GM13976 (cell line): ENCODE measurements at regions not wholly inside any gene's neighbourhood (a gene's known extent, or its start where the extent isn't known, plus 50 kb on each side); places are given as distances from the start of the nearest gene placed in this dataset.

Experiments used
- DNase-seq: peaks from one replicate; pipeline ENCODE4 v3.0.0; 2012; ENCODE audit warnings: low spot score
- in situ Hi-C: fragments of 300-500 bp; cut with MboI; formaldehyde crosslinking; loops from one replicate; pipeline ENCODE4 v1.12.0; 2022; ENCODE audit warnings: low sequenced_read_pairs, mixed read lengths, inconsistent platforms; ENCODE audit not compliant: unreplicated experiment
- TF ChIP-seq, protein P1 (sequence below): IDR thresholded peaks from 2 replicates; pipeline ENCODE4 v1.5.1; 2012; ENCODE audit warnings: borderline replicate concordance, mild to moderate bottlenecking; ENCODE audit not compliant: insufficient read depth; ENCODE audit errors: extremely low read depth, missing control alignments, control extremely low read depth

DNA sequence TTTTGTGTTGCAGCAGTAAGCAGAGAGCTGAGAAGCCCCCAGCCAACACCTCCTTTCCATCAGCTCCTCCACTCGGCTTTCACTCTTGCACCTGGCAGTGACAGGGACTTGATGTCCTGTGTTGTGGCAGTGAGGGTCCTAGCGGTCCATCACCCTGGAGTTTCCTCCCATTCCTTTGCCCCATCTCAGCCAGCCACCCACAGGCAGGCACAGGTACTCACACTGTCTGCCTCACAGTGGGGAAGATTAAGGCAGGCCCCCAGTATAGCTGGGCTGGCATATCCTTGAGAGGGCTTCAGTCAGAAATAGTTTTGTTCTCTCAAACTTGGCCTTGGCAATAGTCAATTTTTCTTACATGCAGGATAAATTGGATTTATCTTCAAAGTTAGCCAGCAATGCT is 362.7 kb downstream of the GADD45G start:
- in situ Hi-C loops: no loop called here
- no peak for DNase-seq
- TF ChIP-seq, protein P1, sequence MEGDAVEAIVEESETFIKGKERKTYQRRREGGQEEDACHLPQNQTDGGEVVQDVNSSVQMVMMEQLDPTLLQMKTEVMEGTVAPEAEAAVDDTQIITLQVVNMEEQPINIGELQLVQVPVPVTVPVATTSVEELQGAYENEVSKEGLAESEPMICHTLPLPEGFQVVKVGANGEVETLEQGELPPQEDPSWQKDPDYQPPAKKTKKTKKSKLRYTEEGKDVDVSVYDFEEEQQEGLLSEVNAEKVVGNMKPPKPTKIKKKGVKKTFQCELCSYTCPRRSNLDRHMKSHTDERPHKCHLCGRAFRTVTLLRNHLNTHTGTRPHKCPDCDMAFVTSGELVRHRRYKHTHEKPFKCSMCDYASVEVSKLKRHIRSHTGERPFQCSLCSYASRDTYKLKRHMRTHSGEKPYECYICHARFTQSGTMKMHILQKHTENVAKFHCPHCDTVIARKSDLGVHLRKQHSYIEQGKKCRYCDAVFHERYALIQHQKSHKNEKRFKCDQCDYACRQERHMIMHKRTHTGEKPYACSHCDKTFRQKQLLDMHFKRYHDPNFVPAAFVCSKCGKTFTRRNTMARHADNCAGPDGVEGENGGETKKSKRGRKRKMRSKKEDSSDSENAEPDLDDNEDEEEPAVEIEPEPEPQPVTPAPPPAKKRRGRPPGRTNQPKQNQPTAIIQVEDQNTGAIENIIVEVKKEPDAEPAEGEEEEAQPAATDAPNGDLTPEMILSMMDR: no peak

DNA sequence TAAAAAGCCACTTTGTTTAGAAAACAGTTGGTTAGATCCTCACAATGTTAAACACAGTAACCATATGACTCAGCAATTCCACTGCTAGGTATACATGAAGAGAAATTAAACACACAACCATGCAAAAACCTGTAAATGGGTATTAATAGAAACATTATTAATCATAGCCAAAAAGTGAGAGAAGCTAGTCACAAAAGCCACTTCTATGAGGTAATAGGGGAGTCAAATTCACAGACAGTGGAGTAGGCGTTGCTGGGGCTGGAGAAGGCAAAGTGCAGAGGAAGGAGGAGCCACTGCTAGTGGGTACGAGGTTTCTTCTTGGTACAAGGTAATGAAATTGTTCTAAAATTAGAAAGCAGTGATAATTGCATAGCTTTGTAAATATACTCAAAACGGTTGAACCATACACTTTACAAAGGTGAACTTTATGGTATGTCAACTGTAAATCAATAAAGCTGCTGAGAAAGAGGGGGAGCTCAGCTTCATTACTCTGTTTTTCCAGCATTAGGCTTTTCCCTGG is 364.4 kb downstream of the GADD45G start:
- in situ Hi-C loops: no loop called here
- TF ChIP-seq, protein P1: no peak

DNA sequence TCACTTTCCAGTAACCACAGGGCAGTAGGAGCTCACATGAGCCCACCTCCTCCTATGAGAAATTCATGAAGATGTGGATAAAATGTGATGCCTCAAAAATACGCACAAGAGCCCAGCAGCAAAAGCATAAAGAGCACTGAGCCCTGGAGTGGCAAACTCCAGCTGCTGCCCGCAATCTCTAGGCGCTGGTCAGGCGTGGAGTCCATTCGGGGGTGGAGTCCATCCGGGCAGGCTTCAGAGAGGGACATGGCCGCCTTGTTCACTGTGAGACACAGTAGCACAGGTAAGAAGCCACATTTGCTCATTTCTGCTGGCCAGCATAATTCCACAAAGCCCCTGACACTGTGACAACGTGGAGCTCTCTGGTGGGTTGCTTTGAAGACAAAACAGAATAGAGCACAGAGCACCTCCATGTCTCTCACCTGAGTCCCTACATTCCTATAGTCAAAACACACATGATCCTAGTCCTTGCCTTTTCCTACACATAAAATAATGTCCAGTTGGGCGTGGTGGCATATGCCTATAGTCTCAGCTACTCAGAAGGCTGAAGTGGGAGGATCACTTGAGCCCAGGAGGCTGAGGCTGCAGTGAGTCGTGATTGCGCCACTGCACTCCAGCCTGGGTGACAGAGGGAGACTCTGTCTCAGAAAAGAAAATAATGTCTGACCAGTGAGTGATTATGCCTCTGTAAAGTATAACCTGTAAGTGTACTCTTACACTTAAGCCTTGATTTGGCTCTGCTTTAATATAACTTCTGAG is 365.2 kb downstream of the GADD45G start:
- no peak for DNase-seq
- in situ Hi-C loops: no loop called here
- TF ChIP-seq, protein P1: no peak

More for the DNA sequence above, 364.4 kb downstream of the GADD45G start:
- peak; percentile 71 for DNase-seq

DNA sequence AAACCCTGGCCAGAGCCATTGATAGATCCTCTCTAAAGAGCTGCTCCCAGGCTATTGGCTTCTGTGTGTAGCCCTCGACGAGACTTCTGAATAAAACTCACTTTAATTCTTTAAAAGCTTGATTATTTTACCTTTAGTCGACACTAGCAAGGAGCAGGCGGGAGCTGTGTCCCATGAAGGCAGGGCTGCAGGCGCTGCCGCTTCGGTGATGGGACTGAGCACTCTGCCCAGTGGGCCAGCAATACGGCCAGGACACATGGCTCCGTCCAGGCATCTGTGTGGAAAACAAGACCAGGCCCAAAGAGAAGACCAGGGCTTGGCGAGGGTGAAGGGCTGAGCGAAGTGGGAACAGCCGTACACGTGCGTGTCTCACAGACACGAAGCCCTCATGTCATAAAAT is 365.9 kb downstream of the GADD45G start:
- in situ Hi-C loops: no loop called here
- TF ChIP-seq, protein P1: no peak
- no peak for DNase-seq

DNA sequence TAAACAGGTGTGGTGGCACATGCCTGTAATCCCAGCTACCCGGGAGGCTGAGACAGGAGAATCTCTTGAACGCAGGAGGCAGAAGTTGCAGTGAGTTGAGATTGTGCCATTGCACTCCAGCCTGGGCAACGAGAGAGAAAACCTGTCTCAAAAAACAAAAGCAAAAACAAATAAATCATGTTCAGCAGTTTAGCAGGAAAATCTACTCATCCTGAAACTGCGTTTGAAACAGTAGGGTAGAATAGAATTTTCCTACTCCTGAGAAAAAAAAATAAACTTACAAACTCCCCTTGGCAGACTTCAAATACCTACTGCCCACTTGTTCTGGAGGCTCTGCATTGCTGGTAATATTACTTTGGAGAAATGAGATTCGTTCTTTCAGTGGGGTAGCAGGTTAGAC is 367.7 kb downstream of the GADD45G start:
- TF ChIP-seq, protein P1: no peak
- no peak for DNase-seq
- in situ Hi-C loops: no loop called here

DNA sequence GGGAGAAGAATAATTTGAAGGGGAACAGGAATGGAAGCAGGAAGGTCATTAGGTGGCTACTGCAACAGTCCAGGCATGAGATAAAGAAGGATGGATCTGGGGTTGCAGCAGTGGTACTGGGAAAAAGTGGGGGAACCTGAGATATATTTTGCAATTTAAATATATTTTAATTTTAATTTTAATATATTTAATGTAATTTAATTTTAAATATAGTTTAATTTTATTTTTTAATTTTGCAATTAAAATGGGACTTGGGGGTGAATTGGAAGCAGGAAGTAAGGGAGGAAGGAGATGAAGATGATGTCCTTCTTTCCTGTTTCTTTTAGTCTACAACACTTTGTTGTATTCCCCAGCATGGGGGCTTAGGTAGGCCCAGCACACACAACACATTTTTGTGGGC is 369.8 kb downstream of the GADD45G start:
- TF ChIP-seq, protein P1: no peak
- in situ Hi-C loops: no loop called here
- DNase-seq: no peak
